ENCODE measurements at regions not wholly inside any gene's neighbourhood (a gene's known extent, or its start where the extent isn't known, plus 50 kb on each side); places are given as distances from the start of the nearest gene placed in this dataset.

GRCh38 chr4:186823989-186824388 is 100.3 kb upstream of the FAT1 start:
- H3K4me3 ChIP-seq (ENCODE audit: low read depth, low read length) = no peak overlapping the region
- H3K4me1 ChIP-seq (ENCODE audit: control insufficient read depth, insufficient read depth, low read length) = peaks cover 6% of the 10 kb centered on the region; the same call in 1 of the 2 replicates
- H3K27ac ChIP-seq (ENCODE audit: extremely low read depth, low read depth, low read length) = no peak overlapping the region
- ChIA-PET POLR2A (no interaction called here), CTCF (no interaction called here)
- TF ChIP-seq MZF1 (tag by site-specific recombination; IDR thresholded peaks at IDR 0.05; ENCODE audit: borderline replicate concordance) (no peak), ZNF692 (tag by site-specific recombination; IDR thresholded peaks at IDR 0.05) (peak; percentile 49; the same call in 1 of the 2 replicates), ZNF37A (tag by site-specific recombination; IDR thresholded peaks at IDR 0.05) (no peak), ZNF701 (tag by site-specific recombination; IDR thresholded peaks at IDR 0.05) (no peak), ZNF391 (tag by site-specific recombination; IDR thresholded peaks at IDR 0.05; ENCODE audit: borderline replicate concordance, low read depth) (no peak)
- no peaks in the 10 kb centered on the region for H3K36me3 ChIP-seq (ENCODE audit: control insufficient read depth in 2 of 2, insufficient read depth in 1 of 2, low read length in 2 of 2)
- H3K9me3 ChIP-seq (ENCODE audit: control insufficient read depth, insufficient read depth, low read depth, low read length) = no peaks in the 10 kb centered on the region

- TF ChIP-seq ZEB2 (tag by site-specific recombination; IDR thresholded peaks at IDR 0.05) = no peak
- TF ChIP-seq ZNF426 (tag by site-specific recombination; IDR thresholded peaks at IDR 0.05) = no peak
- no peak for TF ChIP-seq ZNF202 (tag by site-specific recombination; IDR thresholded peaks at IDR 0.05; ENCODE audit: borderline replicate concordance)
- TF ChIP-seq ZNF660 (tag by site-specific recombination; IDR thresholded peaks at IDR 0.05) = no peak
- no peak for TF ChIP-seq ZNF654 (tag by site-specific recombination; IDR thresholded peaks at IDR 0.05; ENCODE audit: low read depth)
- Histone ChIP-seq H3K36me3 (ENCODE audit: control insufficient read depth in 2 of 2, insufficient read depth in 1 of 2, low read length in 2 of 2) (no peaks in the 10 kb centered on the region), H3K4me3 (ENCODE audit: low read depth, low read length) (no peak overlapping the region), H3K9me3 (ENCODE audit: control insufficient read depth, insufficient read depth, low read depth, low read length) (no peaks in the 10 kb centered on the region), H3K4me1 (ENCODE audit: control insufficient read depth, insufficient read depth, low read length) (peaks cover 10% of the 10 kb centered on the region; the same call in 1 of the 2 replicates), H3K27ac (ENCODE audit: extremely low read depth, low read depth, low read length) (no peak overlapping the region)
- ChIA-PET POLR2A (no interaction called here), CTCF (no interaction called here)
Measured at GRCh38 chr4:186825069-186825468, 101.4 kb upstream of the FAT1 start.

GRCh38 chr4:186826006-186826405 is 102.3 kb upstream of the FAT1 start:
- no peaks in the 10 kb centered on the region for H3K36me3 ChIP-seq (ENCODE audit: control insufficient read depth in 2 of 2, insufficient read depth in 1 of 2, low read length in 2 of 2)
- CTCF ChIA-PET = no interaction called here
- TF ChIP-seq ZNF394 (tag by site-specific recombination; IDR thresholded peaks at IDR 0.05; ENCODE audit: borderline replicate concordance) = no peak
- peak; percentile 34; the same call in 1 of the 2 replicates for TF ChIP-seq PRDM6 (tag by site-specific recombination; IDR thresholded peaks at IDR 0.05)
- H3K9me3 ChIP-seq (ENCODE audit: control insufficient read depth, insufficient read depth, low read depth, low read length) = no peaks in the 10 kb centered on the region
- POLR2A ChIA-PET = no interaction called here
- H3K4me1 ChIP-seq (ENCODE audit: control insufficient read depth, insufficient read depth, low read length) = peaks cover 9% of the 10 kb centered on the region; the same call in 1 of the 2 replicates
- H3K27ac ChIP-seq (ENCODE audit: extremely low read depth, low read depth, low read length) = no peak overlapping the region
- no peak overlapping the region for H3K4me3 ChIP-seq (ENCODE audit: low read depth, low read length)

GRCh38 chr4:186826846-186827533 is 103.3 kb upstream of the FAT1 start:
- no peak overlapping the region for H3K4me3 ChIP-seq (ENCODE audit: low read depth, low read length)
- H3K36me3 ChIP-seq (ENCODE audit: control insufficient read depth in 2 of 2, insufficient read depth in 1 of 2, low read length in 2 of 2) = no peaks in the 10 kb centered on the region
- ChIA-PET POLR2A (no interaction called here), CTCF (interaction anchor here (0.7 kb wide), 1 partner anchor 107 kb away, joined by 3 read pairs; no protein-coding TSS in a partner anchor)
- no peak overlapping the region for H3K27ac ChIP-seq (ENCODE audit: extremely low read depth, low read depth, low read length)
- H3K4me1 ChIP-seq (ENCODE audit: control insufficient read depth, insufficient read depth, low read length) = peaks cover 9% of the 10 kb centered on the region; the same call in 1 of the 2 replicates
- no peaks in the 10 kb centered on the region for H3K9me3 ChIP-seq (ENCODE audit: control insufficient read depth, insufficient read depth, low read depth, low read length)
- no peak for TF ChIP-seq ZNF292 (tag by site-specific recombination; IDR thresholded peaks at IDR 0.05; ENCODE audit: borderline replicate concordance, low read depth)
- TF ChIP-seq ZNF704 (tag by site-specific recombination; IDR thresholded peaks at IDR 0.05) = no peak
- TF ChIP-seq ZNF544 (tag by site-specific recombination; IDR thresholded peaks at IDR 0.05) = no peak
- TF ChIP-seq BCL11B (tag by site-specific recombination; IDR thresholded peaks at IDR 0.05; ENCODE audit: low read depth) = no peak
- no peak for TF ChIP-seq ZSCAN16 (tag by site-specific recombination; IDR thresholded peaks at IDR 0.05)
- TF ChIP-seq GFI1B (tag by site-specific recombination; IDR thresholded peaks at IDR 0.05) = no peak
- TF ChIP-seq ZNF335 (tag by site-specific recombination; conservative IDR thresholded peaks at IDR 0.05) = no peak
- no peak for TF ChIP-seq ZNF792 (tag by site-specific recombination; IDR thresholded peaks at IDR 0.05)
- TF ChIP-seq HIC1 (tag by site-specific recombination; IDR thresholded peaks at IDR 0.05) = no peak
- no peak for TF ChIP-seq YY2 (tag by site-specific recombination; IDR thresholded peaks at IDR 0.05)

All from HEK293 (cell line).